ENCODE measurements at regions not wholly inside any gene's neighbourhood (a gene's known extent, or its start where the extent isn't known, plus 50 kb on each side); places are given as distances from the start of the nearest gene placed in this dataset.

- no peak for TF ChIP-seq MLXIP (CRISPR knock-in tag; IDR thresholded peaks at IDR 0.05; ENCODE audit: borderline replicate concordance)
- peak; percentile 83; the same call in 1 of the 2 replicates for TF ChIP-seq ZNF280B (CRISPR knock-in tag; IDR thresholded peaks at IDR 0.05; ENCODE audit: borderline replicate concordance)
- peak; percentile 46; the same call in 1 of the 2 replicates for TF ChIP-seq ZNF446 (CRISPR knock-in tag; IDR thresholded peaks at IDR 0.05)
- TF ChIP-seq ZBTB10 (CRISPR knock-in tag; IDR thresholded peaks at IDR 0.05; ENCODE audit: borderline replicate concordance): no peak
- no peak for TF ChIP-seq ZSCAN9 (CRISPR knock-in tag; IDR thresholded peaks at IDR 0.05; ENCODE audit: borderline replicate concordance)
- no peak for TF ChIP-seq ZFYVE20 (CRISPR knock-in tag; IDR thresholded peaks at IDR 0.05; ENCODE audit: borderline replicate concordance, low read depth)
- 0 out of 2 replicates have a peak, but pooled peaks have one; percentile 45 for TF ChIP-seq ZNF350 (CRISPR knock-in tag; IDR thresholded peaks at IDR 0.05; ENCODE audit: borderline replicate concordance, low read depth)
- TF ChIP-seq NFRKB (IDR thresholded peaks at IDR 0.05): no peak
- TF ChIP-seq ZNF780A (CRISPR knock-in tag; IDR thresholded peaks at IDR 0.05): no peak
- no peak for TF ChIP-seq ZNF326 (CRISPR knock-in tag; IDR thresholded peaks at IDR 0.05; ENCODE audit: borderline replicate concordance)
- no peak for TF ChIP-seq ZNF639 (CRISPR knock-in tag; conservative IDR thresholded peaks at IDR 0.05)
- no peak for TF ChIP-seq DMAP1 (CRISPR knock-in tag; IDR thresholded peaks at IDR 0.05)
- peak; percentile 99 for TF ChIP-seq ZBTB8A (CRISPR knock-in tag; IDR thresholded peaks at IDR 0.05; ENCODE audit: borderline replicate concordance, low read depth)
- TF ChIP-seq ZNF136 (CRISPR knock-in tag; IDR thresholded peaks at IDR 0.05; ENCODE audit: low read depth): no peak
- no peak for TF ChIP-seq ZNF432 (CRISPR knock-in tag; IDR thresholded peaks at IDR 0.05; ENCODE audit: borderline replicate concordance)
- TF ChIP-seq MTF2 (CRISPR knock-in tag; IDR thresholded peaks at IDR 0.05; ENCODE audit: borderline replicate concordance): peak; percentile 68; the same call in 1 of the 2 replicates
- peak; percentile 56; the same call in 1 of the 2 replicates for TF ChIP-seq IRF2 (CRISPR knock-in tag; IDR thresholded peaks at IDR 0.05)
- 0 out of 2 replicates have a peak, but pooled peaks have one; percentile 50 for TF ChIP-seq KDM4B (CRISPR knock-in tag; IDR thresholded peaks at IDR 0.05)
Measured at GRCh38 chr2:205885492-205886099, 200.4 kb downstream of the INO80D start (continued).

Measured in HepG2 (cell line).